Glutamatergic neuron (in vitro differentiated cells): ENCODE measurements at regions not wholly inside any gene's neighbourhood (a gene's known extent, or its start where the extent isn't known, plus 50 kb on each side); places are given as distances from the start of the nearest gene placed in this dataset.

Experiments used
- DNase-seq: peaks from one replicate; pipeline ENCODE4 v3.0.0; 2022
- H3K27ac Mint-ChIP-seq: one replicate; pipeline ENCODE4 v1.8.0; 2020; ENCODE audit warnings: mild to moderate bottlenecking, mixed read lengths, inconsistent platforms; ENCODE audit not compliant: unreplicated experiment
- H3K27me3 Mint-ChIP-seq: one replicate; pipeline ENCODE4 v1.8.0; 2020; ENCODE audit warnings: mild to moderate bottlenecking, moderate library complexity, mixed read lengths, inconsistent platforms; ENCODE audit not compliant: unreplicated experiment
- H3K36me3 Mint-ChIP-seq: one replicate; pipeline ENCODE4 v1.8.0; 2020; ENCODE audit warnings: mild to moderate bottlenecking, mixed read lengths, inconsistent platforms; ENCODE audit not compliant: unreplicated experiment
- H3K4me1 Mint-ChIP-seq: one replicate; pipeline ENCODE4 v1.8.0; 2020; ENCODE audit warnings: mild to moderate bottlenecking, low read depth, mixed read lengths, inconsistent platforms; ENCODE audit not compliant: unreplicated experiment
- H3K4me3 Mint-ChIP-seq: one replicate; pipeline ENCODE4 v1.8.0; 2020; ENCODE audit warnings: mild to moderate bottlenecking, mixed read lengths, inconsistent platforms; ENCODE audit not compliant: unreplicated experiment
- H3K9me3 Mint-ChIP-seq: one replicate; pipeline ENCODE4 v1.8.0; 2020; ENCODE audit warnings: mild to moderate bottlenecking, moderate library complexity, mixed read lengths, inconsistent platforms; ENCODE audit not compliant: unreplicated experiment
- TF ChIP-seq, protein P1 (sequence below): fragments of 200-600 bp; sonication (generic); IDR thresholded peaks from one replicate; pipeline ENCODE4 v1.5.0; 2021; ENCODE audit not compliant: partially characterized antibody, unreplicated experiment

DNA sequence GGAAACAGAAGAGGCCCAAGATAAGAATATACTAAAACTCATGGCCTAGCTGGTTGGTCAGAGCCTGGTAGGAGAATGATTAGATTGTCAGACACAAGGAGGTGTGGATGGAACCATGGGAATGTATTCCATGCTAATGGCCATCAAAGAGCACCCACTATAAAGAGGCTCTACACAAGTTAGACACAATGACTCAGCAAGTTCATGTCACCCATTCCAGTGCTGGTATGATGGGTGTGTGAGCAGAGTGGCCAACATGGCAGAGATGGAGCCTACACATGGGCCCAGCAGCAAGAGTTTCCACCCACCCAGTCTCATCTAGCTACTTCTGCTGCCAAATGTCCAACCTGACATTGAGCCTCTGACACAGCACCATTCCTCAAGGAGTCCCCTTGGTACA is 97.5 kb upstream of the COG2 start:
- TF ChIP-seq, protein P1, sequence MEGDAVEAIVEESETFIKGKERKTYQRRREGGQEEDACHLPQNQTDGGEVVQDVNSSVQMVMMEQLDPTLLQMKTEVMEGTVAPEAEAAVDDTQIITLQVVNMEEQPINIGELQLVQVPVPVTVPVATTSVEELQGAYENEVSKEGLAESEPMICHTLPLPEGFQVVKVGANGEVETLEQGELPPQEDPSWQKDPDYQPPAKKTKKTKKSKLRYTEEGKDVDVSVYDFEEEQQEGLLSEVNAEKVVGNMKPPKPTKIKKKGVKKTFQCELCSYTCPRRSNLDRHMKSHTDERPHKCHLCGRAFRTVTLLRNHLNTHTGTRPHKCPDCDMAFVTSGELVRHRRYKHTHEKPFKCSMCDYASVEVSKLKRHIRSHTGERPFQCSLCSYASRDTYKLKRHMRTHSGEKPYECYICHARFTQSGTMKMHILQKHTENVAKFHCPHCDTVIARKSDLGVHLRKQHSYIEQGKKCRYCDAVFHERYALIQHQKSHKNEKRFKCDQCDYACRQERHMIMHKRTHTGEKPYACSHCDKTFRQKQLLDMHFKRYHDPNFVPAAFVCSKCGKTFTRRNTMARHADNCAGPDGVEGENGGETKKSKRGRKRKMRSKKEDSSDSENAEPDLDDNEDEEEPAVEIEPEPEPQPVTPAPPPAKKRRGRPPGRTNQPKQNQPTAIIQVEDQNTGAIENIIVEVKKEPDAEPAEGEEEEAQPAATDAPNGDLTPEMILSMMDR, result no peak
- Mint-ChIP-seq H3K27me3 (peaks cover 3% of the 10 kb centered on the region), H3K27ac (no peak overlapping the region), H3K4me3 (no peak overlapping the region), H3K36me3 (no peaks in the 10 kb centered on the region), H3K9me3 (peaks cover 2% of the 10 kb centered on the region), H3K4me1 (no peaks in the 10 kb centered on the region)
- no peak for DNase-seq

DNA sequence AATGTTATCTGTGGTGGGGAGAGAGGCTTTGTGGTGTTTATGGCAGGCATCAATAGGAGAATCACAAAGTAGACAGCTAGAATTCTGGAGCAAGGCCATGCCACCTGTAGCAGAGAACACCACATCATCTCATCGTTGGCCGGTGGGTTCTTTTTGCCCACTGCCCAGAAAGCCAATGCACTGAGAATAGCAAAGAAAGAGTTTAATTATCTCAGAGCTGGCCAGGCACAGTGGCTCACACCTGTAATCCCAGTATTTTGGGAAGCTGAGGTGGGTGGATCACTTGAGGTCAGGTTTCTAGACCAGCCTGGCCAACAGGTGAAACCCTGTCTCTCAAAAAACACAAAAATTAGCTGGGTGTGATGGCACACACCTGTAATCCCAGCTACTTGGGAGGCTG is 99.2 kb upstream of the COG2 start:
- no peak overlapping the region for H3K4me3 Mint-ChIP-seq
- no peaks in the 10 kb centered on the region for H3K4me1 Mint-ChIP-seq
- no peak overlapping the region for H3K27ac Mint-ChIP-seq
- H3K27me3 Mint-ChIP-seq, result peaks cover 3% of the 10 kb centered on the region
- H3K9me3 Mint-ChIP-seq, result peaks cover 2% of the 10 kb centered on the region
- H3K36me3 Mint-ChIP-seq, result no peaks in the 10 kb centered on the region
- no peak for DNase-seq
- TF ChIP-seq, protein P1, result no peak

DNA sequence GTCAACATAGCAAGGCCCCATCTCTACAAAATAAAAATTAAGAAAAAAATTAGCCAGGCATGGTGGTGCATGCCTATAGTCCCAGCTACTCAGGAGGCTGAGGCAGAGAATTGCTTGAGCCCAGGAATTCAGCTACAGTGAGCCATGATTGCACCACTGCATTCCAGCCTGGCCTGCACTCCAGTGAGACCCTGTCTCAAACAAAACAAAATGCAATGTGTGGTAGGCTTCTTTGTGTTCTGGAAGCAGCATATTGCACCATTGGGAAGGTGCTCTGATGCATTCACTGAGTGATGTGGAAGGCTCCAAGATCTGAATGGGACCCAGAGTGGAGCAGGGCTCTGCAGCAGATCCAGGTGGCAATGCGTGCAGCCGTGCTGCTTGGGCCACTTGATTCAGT is 99.6 kb upstream of the COG2 start:
- DNase-seq, result no peak
- H3K27me3 Mint-ChIP-seq, result peaks cover 3% of the 10 kb centered on the region
- TF ChIP-seq, protein P1, result no peak
- peaks cover 2% of the 10 kb centered on the region for H3K9me3 Mint-ChIP-seq
- no peak overlapping the region for H3K27ac Mint-ChIP-seq
- no peaks in the 10 kb centered on the region for H3K36me3 Mint-ChIP-seq
- H3K4me1 Mint-ChIP-seq, result no peaks in the 10 kb centered on the region
- H3K4me3 Mint-ChIP-seq, result no peak overlapping the region

DNA sequence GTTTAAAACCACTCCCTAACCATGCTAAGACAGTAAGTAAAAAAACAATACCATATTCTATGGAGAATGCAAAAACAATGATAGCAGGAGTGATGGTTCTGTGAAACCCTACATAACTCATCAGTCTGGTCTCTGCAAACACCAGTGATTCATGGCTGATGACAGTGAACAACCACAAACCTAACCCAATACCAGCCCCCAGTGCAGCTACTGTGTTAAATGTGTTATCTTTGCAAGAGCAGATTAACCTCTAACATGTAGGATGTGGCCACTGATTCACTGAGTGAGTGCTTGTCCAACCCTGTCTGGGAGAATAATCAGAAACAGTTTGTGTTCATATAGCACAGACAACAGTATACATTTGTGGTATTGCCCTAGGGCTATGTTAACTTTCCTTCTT is 100.2 kb upstream of the COG2 start:
- no peak for DNase-seq
- TF ChIP-seq, protein P1, result no peak
- Mint-ChIP-seq H3K27ac (no peak overlapping the region), H3K4me1 (no peaks in the 10 kb centered on the region), H3K36me3 (no peaks in the 10 kb centered on the region), H3K4me3 (no peak overlapping the region), H3K9me3 (peaks cover 2% of the 10 kb centered on the region), H3K27me3 (peaks cover 3% of the 10 kb centered on the region)

GRCh38 chr1:230541306-230541705 is 101.0 kb upstream of the COG2 start:
- Mint-ChIP-seq H3K27me3 (peaks cover 3% of the 10 kb centered on the region), H3K4me1 (peaks cover 2% of the 10 kb centered on the region), H3K9me3 (peaks cover 2% of the 10 kb centered on the region), H3K36me3 (no peaks in the 10 kb centered on the region), H3K4me3 (no peak overlapping the region), H3K27ac (no peak overlapping the region)
- no peak for DNase-seq
- TF ChIP-seq, protein P1, result no peak
